ENCODE measurements at regions not wholly inside any gene's neighbourhood (a gene's known extent, or its start where the extent isn't known, plus 50 kb on each side); places are given as distances from the start of the nearest gene placed in this dataset.

DNA sequence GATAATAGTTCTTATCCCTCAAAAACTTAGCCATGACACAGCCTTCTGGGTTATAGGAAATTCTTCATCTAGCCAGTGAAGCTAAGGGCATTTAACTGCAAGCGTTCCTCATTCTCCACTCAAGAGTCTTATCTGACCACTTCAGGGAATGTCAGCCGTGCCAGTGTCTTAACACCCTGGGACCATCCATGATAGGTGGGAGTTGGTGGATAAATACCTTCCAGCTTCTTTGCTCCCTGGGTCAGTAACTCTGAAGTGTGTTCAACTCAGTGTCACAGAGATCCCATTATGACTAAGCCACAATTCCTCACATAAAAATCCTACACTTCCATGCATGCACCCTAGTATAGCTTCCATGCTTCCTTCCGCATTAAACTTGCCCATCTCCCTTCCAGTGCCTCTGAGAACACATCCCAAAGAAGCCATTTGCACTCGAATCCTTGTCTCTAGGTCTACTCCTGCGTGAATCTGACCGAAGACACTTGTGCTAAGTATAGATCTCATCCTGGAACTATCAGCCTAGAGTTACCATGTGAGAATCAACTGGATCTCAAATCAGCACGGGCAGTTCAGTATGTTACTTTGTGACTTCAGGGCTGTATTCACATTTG lies 264.3 kb upstream of the MAF start:
- TF ChIP-seq POLR2AphosphoS5 (IDR thresholded peaks at IDR 0.05) (no peak), POLR2A (IDR thresholded peaks at IDR 0.05) (no peak)
- TF ChIP-seq, protein P1, sequence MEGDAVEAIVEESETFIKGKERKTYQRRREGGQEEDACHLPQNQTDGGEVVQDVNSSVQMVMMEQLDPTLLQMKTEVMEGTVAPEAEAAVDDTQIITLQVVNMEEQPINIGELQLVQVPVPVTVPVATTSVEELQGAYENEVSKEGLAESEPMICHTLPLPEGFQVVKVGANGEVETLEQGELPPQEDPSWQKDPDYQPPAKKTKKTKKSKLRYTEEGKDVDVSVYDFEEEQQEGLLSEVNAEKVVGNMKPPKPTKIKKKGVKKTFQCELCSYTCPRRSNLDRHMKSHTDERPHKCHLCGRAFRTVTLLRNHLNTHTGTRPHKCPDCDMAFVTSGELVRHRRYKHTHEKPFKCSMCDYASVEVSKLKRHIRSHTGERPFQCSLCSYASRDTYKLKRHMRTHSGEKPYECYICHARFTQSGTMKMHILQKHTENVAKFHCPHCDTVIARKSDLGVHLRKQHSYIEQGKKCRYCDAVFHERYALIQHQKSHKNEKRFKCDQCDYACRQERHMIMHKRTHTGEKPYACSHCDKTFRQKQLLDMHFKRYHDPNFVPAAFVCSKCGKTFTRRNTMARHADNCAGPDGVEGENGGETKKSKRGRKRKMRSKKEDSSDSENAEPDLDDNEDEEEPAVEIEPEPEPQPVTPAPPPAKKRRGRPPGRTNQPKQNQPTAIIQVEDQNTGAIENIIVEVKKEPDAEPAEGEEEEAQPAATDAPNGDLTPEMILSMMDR (IDR thresholded peaks at IDR 0.05) = no peak
- Histone ChIP-seq H3K4me1 (replicated peaks) (no peaks in the 10 kb centered on the region), H3K9me3 (no peaks in the 10 kb centered on the region), H3K27ac (no peak overlapping the region), H3K27me3 (replicated peaks; ENCODE audit: insufficient read depth) (no peaks in the 10 kb centered on the region), H3K36me3 (no peaks in the 10 kb centered on the region), H3K4me3 (no peak overlapping the region)
- no peak for DNase-seq (ENCODE audit: low spot score)
- intact Hi-C loops (cut with DNase I) = no loop called here
- 95% methylated on average over 7 of the region's 7 CpGs for WGBS

DNA sequence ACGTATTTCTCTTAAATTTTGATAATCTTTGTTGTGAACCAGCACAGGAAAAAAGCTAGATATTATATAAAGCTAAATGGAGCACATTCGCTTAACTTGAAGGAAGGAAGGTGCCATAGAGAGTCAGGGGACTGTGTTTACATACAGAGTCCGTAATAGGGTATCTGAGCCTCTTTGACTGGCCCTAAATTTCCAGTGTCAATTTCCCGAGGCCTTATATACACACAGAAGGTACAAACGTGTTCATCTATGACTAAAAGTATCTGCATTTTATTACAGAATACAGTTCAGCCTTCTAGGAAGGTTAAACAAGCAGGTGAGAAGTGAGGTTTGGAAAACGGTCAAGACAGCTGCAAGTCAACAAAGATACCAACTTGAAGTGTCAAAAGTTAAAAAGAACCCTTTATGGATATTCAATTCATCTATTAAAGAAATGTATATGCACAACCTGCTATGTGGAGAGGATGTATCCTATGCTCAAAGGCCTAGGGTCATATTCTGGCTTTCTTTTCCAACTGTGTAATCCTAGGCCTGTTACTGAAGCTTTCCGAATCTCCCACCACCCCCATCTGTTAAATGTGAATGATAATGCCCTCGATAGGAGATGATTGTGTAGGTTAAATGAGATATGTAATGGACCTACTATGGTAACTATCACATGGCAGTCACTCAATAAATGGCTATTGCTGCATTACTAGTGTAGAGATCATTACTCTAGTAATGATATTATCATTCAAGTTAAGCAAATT lies 263.7 kb upstream of the MAF start:
- no peak for DNase-seq (ENCODE audit: low spot score)
- Histone ChIP-seq H3K4me1 (replicated peaks) (no peaks in the 10 kb centered on the region), H3K9me3 (no peaks in the 10 kb centered on the region), H3K4me3 (no peak overlapping the region), H3K36me3 (no peaks in the 10 kb centered on the region), H3K27ac (no peak overlapping the region), H3K27me3 (replicated peaks; ENCODE audit: insufficient read depth) (no peaks in the 10 kb centered on the region)
- intact Hi-C loops (cut with DNase I) = no loop called here
- WGBS = 66% methylated on average over 8 of the region's 8 CpGs
- TF ChIP-seq, protein P1 (IDR thresholded peaks at IDR 0.05) = no peak
- no peak for TF ChIP-seq POLR2A (IDR thresholded peaks at IDR 0.05)
- no peak for TF ChIP-seq POLR2AphosphoS5 (IDR thresholded peaks at IDR 0.05)

DNA sequence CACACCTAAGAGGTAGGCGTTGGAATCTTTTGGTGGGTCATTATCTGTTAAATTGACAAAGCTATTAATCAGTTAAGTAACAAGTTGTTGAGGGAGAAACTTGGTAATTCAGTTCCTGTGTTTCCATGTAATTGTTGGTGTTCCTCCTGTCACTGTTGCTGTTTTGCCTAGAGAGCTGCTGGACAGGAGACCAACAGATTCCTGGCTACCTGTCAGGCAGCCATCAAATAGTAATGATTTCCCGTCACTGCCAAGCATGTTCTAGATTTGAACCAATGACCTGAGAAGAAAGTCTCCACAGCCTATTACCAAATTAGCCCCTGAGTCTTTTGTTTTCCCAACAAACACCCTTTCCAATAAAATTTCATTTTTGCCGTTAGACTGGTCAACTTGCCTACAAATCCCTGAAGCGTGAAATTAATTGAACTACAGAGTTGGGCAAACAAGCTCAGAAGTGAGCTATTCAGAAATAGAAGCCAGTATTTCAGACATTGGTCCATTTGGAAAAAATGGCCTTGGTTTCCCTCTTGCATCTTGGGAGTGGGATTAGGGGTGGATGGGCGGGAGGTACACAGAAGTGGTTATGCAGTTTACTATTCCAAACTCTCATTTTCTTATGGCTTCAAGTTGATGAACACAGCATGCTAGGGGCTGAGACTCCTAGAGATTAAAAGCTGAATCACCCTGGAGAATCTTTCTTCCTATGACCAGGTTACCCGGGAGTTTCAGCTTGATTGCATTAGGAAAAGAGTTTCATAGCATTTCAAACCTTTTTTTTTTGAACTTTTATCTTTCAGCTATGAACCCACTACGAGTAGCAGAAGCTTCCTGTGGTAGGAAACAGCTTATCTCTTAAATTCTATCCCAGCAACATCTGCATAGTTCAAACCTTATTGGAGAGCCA lies 262.8 kb upstream of the MAF start:
- Histone ChIP-seq H3K4me1 (replicated peaks) (no peaks in the 10 kb centered on the region), H3K27ac (no peak overlapping the region), H3K9me3 (no peaks in the 10 kb centered on the region), H3K4me3 (no peak overlapping the region), H3K27me3 (replicated peaks; ENCODE audit: insufficient read depth) (no peaks in the 10 kb centered on the region), H3K36me3 (no peaks in the 10 kb centered on the region)
- intact Hi-C loops (cut with DNase I) = no loop called here
- DNase-seq (ENCODE audit: low spot score) = no peak
- WGBS = 79% methylated on average over 7 of the region's 7 CpGs
- TF ChIP-seq POLR2A (IDR thresholded peaks at IDR 0.05) (no peak), POLR2AphosphoS5 (IDR thresholded peaks at IDR 0.05) (no peak)
- TF ChIP-seq, protein P1 (IDR thresholded peaks at IDR 0.05) = no peak

DNA sequence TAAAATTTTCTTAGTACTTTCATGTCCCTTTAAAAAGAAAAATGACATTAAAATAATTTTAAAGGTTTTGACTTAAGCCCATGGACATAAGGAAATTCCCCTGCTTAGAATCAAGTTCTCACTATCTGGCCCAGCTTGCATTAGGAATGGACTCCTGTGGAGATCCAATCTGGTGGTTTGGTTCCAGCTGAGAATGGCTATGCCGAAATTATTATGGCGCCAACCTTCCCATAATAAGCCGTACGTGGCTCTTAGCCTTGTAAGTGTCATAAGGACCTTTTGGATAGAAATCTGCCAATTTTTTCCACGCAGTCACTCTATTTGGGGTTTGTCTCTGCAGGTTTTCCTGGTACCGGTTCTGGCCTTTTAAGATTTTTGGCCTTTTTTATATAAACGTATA lies 262.1 kb upstream of the MAF start:
- intact Hi-C loops (cut with DNase I) = no loop called here
- no peaks in the 10 kb centered on the region for H3K9me3 ChIP-seq
- H3K27me3 ChIP-seq (replicated peaks; ENCODE audit: insufficient read depth) = no peaks in the 10 kb centered on the region
- no peaks in the 10 kb centered on the region for H3K4me1 ChIP-seq (replicated peaks)
- DNase-seq (ENCODE audit: low spot score) = no peak
- 94% methylated on average over 7 of the region's 7 CpGs for WGBS
- no peak overlapping the region for H3K4me3 ChIP-seq
- H3K27ac ChIP-seq = no peak overlapping the region
- no peaks in the 10 kb centered on the region for H3K36me3 ChIP-seq
- TF ChIP-seq, protein P1 (IDR thresholded peaks at IDR 0.05) = no peak
- no peak for TF ChIP-seq POLR2AphosphoS5 (IDR thresholded peaks at IDR 0.05)
- TF ChIP-seq POLR2A (IDR thresholded peaks at IDR 0.05) = no peak
